Heart right ventricle (tissue), 16 donors: ENCODE measurements at regions not wholly inside any gene's neighbourhood (a gene's known extent, or its start where the extent isn't known, plus 50 kb on each side); places are given as distances from the start of the nearest gene placed in this dataset.

Source experiments
- ATAC-seq, 8 donors: fragments of 200-7000 bp; cut with Tn5 transposase; one replicate each; pipeline ENCODE4 v1.9.1; 2020; ENCODE audit warnings: mild to moderate bottlenecking in 8 of 8, moderate library complexity in 8 of 8, moderate number of reproducible peaks in 1 of 8
- DNase-seq, 2 donors: peaks; one replicate each; pipeline ENCODE4 v3.0.0-alpha.2; 2020
- H3K27ac ChIP-seq, 10 donors: fragments of 200-600 bp; sonication (generic) in 2 of 10; one replicate each; pipeline versions ENCODE4 v1.5.0 to v1.8.0; 2020 to 2022; ENCODE audit warnings: mild to moderate bottlenecking in 3 of 10
- H3K27me3 ChIP-seq, 7 donors: fragments of 200-600 bp; one replicate each; pipeline ENCODE4 v1.8.0; 2021 to 2022; ENCODE audit warnings: mild to moderate bottlenecking in 2 of 7
- H3K36me3 ChIP-seq, 9 donors: fragments of 200-600 bp; sonication (generic) in 1 of 9; one replicate each; pipeline versions ENCODE4 v1.5.0 to v1.8.0; 2020 to 2022; ENCODE audit warnings: mild to moderate bottlenecking in 2 of 9
- H3K4me1 ChIP-seq, 9 donors: fragments of 200-600 bp; sonication (generic) in 1 of 9; one replicate each; pipeline versions ENCODE4 v1.5.0 to v1.8.0; 2020 to 2022; ENCODE audit warnings: mild to moderate bottlenecking in 4 of 9
- H3K4me3 ChIP-seq, 10 donors: fragments of 200-600 bp; sonication (generic) in 2 of 10; one replicate each; pipeline versions ENCODE4 v1.5.0 to v1.8.0; 2020 to 2022; ENCODE audit warnings: mild to moderate bottlenecking in 7 of 10, moderate library complexity in 2 of 10
- H3K9me3 ChIP-seq, 11 donors: fragments of 200-600 bp in 10 of 11; sonication (generic) in 2 of 11; one replicate each; pipeline versions ENCODE4 v1.5.0 to v1.8.0; 2013 to 2022; ENCODE audit warnings: mild to moderate bottlenecking in 2 of 11, control low read depth in 1 of 11, moderate library complexity in 1 of 11
- WGBS, 2 donors: extraction: QIAGEN DNeasy Blood & Tissue Kit; methylation state at CpG; one replicate each; pipeline ENCODE4 v1.1.7; 2013; ENCODE audit warnings: inconsistent platforms in 1 of 2; 5-methylcytosine and 5-hydroxymethylcytosine counted together
- intact Hi-C, 10 donors: fragments of 100-400 bp; cut with DNase I; formaldehyde crosslinking; loops; one replicate each; pipeline versions ENCODE4 v1.11.1 to v1.14.2; 2022
- TF ChIP-seq, protein P1 (sequence below), 9 donors: fragments of 200-600 bp; sonication (generic) in 2 of 9; IDR thresholded peaks; one replicate each; pipeline versions ENCODE4 v1.5.0 to v1.8.0; 2021 to 2022; ENCODE audit warnings: antibody characterized with exemption in 9 of 9, mild to moderate bottlenecking in 5 of 9, moderate library complexity in 1 of 9
- donor health status: Arrhythmogenic right ventricular cardiomyopathy.
- donor health status: ischemic (EF 13 %, LVEDD 7.1; RV severe dilation, severe dysfunction).
- donor health status: healthy with polysubstance abuse.
- donor health status: DM: no; HTN: yes; CAD: no.
- donor health status: DM: no; HTN: no; CAD: no.
- donor health status: ischemic (EF 25% LVEDD 6.9; RV normal size, moderate dysfunction).
- donor health status: ischemic (EF 25% LVEDD 5.7; RV mildly dilated, moderate dysfunction).
- donor health status: healthy.
- donor health status: DM: yes; HTN: yes; CAD: no.
- donor health status: Ischemic cardiomyopathy.
- donor health status: ischemic (EF 35%, LVEDD 5.7; RV mildly dilated, moderate dysfunction).
- donor health status: nonischemic (EF 11% LVEDD 7.7; RV severe dilation, severe dysfunction).
- donor health status: DM: yes; HTN: yes; CAD: no.
- donor health status: PGD.
- donor health status: ischemic (EF 29% LVEDD 5.4; RV normal size, mild dysfunction).
- donor health status: nonischemic (EF 23%, LVEDD 6.1; RV moderate dilation, normal function).

GRCh38 chr5:18069790-18070189, 435.5 kb downstream of the TAF11L14 start:
- Histone ChIP-seq H3K4me3 (no peak overlapping the region), H3K27ac (no peak overlapping the region), H3K27me3 (no peaks in the 10 kb centered on the region), H3K36me3 (no peaks in the 10 kb centered on the region), H3K4me1 (no peaks in the 10 kb centered on the region), H3K9me3 (no peaks in the 10 kb centered on the region)
- TF ChIP-seq, protein P1, sequence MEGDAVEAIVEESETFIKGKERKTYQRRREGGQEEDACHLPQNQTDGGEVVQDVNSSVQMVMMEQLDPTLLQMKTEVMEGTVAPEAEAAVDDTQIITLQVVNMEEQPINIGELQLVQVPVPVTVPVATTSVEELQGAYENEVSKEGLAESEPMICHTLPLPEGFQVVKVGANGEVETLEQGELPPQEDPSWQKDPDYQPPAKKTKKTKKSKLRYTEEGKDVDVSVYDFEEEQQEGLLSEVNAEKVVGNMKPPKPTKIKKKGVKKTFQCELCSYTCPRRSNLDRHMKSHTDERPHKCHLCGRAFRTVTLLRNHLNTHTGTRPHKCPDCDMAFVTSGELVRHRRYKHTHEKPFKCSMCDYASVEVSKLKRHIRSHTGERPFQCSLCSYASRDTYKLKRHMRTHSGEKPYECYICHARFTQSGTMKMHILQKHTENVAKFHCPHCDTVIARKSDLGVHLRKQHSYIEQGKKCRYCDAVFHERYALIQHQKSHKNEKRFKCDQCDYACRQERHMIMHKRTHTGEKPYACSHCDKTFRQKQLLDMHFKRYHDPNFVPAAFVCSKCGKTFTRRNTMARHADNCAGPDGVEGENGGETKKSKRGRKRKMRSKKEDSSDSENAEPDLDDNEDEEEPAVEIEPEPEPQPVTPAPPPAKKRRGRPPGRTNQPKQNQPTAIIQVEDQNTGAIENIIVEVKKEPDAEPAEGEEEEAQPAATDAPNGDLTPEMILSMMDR (IDR thresholded peaks at IDR 0.05), result no peak
- WGBS, 2 donors, result 87 to 91% methylated on average over 2 of the region's 2 CpGs
- no peak for DNase-seq
- intact Hi-C loops, result no loop called here
- no peak for ATAC-seq

DNA sequence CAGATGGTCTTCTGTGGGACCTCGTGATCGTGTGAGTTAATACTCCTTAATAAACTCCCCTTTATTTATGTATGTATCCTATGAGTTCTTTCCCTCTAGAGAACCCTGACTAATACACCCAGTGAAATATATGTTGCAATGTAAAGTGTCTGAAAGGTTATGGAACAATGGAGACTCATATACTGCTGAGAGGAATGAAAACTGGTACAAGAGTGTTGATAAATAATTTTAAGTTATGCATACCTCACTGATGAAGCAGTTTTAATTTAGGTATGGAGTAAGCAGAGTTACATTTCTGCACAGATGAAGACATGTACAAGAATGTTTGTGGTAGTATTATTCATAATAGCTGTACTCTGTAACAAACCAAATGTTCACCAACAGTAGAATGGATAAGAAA, 438.3 kb downstream of the TAF11L14 start:
- ATAC-seq (no peak), DNase-seq (no peak)
- intact Hi-C loops, result no loop called here
- Histone ChIP-seq H3K4me3 (no peak overlapping the region), H3K4me1 (no peaks in the 10 kb centered on the region), H3K36me3 (no peaks in the 10 kb centered on the region), H3K9me3 (peaks cover 0 to 3% (median 0%) of the 10 kb centered on the region in 11 donors), H3K27ac (no peak overlapping the region), H3K27me3 (no peaks in the 10 kb centered on the region)
- TF ChIP-seq, protein P1 (IDR thresholded peaks at IDR 0.05), result no peak
- WGBS, 2 donors, result 77 to 79% methylated on average over 2 of the region's 2 CpGs

DNA sequence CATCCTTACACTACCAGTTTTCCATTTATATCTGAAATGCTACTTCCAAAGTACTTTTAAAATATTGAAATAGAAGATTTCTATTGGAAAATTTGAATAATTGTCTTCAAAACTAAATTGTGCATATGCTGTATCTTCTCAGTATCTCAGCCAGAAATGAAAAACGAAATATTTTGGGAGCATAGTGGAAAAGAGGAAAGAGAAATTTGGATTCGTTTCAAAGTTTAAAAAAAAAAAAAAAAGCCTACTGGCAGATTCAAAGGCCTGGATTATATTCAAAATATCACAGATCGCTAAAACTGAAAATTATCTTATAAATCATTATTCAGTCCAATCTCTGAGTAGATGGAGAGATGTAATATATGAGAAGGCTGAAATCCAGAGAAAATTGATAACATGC, 440.7 kb downstream of the TAF11L14 start:
- DNase-seq (no peak), ATAC-seq (no peak)
- 58 to 59% methylated on average over 3 of the region's 3 CpGs for WGBS, 2 donors
- H3K4me1 ChIP-seq, result no peaks in the 10 kb centered on the region
- no peak overlapping the region for H3K27ac ChIP-seq
- H3K4me3 ChIP-seq, result no peak overlapping the region
- TF ChIP-seq, protein P1 (IDR thresholded peaks at IDR 0.05), result no peak
- no peaks in the 10 kb centered on the region for H3K36me3 ChIP-seq
- no peaks in the 10 kb centered on the region for H3K27me3 ChIP-seq
- H3K9me3 ChIP-seq, result peaks cover 0 to 3% (median 0%) of the 10 kb centered on the region in 11 donors
- intact Hi-C loops, result no loop called here

GRCh38 chr5:18078157-18078556, 443.9 kb downstream of the TAF11L14 start:
- H3K36me3 ChIP-seq, result no peaks in the 10 kb centered on the region
- H3K27me3 ChIP-seq, result no peaks in the 10 kb centered on the region
- H3K4me1 ChIP-seq, result no peaks in the 10 kb centered on the region
- H3K9me3 ChIP-seq, result peaks cover 0 to 4% (median 0%) of the 10 kb centered on the region in 11 donors
- no peak overlapping the region for H3K27ac ChIP-seq
- H3K4me3 ChIP-seq, result no peak overlapping the region
- TF ChIP-seq, protein P1 (IDR thresholded peaks at IDR 0.05), result no peak
- intact Hi-C loops, result no loop called here
- DNase-seq (no peak), ATAC-seq (no peak)

DNA sequence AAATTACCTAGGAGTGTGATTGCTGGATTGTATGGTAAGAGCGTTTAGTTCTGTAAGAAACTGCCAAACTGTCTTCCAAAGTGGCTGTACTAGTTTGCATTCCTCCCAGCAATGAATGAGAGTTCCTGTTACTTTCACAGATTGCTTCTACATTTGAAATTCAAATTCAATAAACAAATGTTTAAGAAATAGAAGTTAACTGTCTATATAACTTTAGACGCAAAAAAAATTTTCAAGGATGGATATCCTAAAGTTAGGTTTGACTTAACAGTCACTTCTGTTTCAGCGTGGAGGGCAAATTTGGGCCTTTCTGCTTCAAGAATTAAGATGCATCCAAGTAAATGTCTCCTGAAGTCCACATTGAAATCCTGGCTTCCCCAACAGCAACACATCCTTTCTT, 445.6 kb downstream of the TAF11L14 start:
- H3K9me3 ChIP-seq, result peaks cover 0 to 4% (median 0%) of the 10 kb centered on the region in 11 donors
- no peak for ATAC-seq
- H3K4me1 ChIP-seq, result no peaks in the 10 kb centered on the region
- no peaks in the 10 kb centered on the region for H3K36me3 ChIP-seq
- no peaks in the 10 kb centered on the region for H3K27me3 ChIP-seq
- H3K27ac ChIP-seq, result no peak overlapping the region
- WGBS, 2 donors, result 88 to 92% methylated on average over 3 of the region's 3 CpGs
- DNase-seq, result no peak
- TF ChIP-seq, protein P1 (IDR thresholded peaks at IDR 0.05), result no peak
- no peak overlapping the region for H3K4me3 ChIP-seq
- intact Hi-C loops, result no loop called here
